Progenitor cell of endocrine pancreas (in vitro differentiated cells): ENCODE measurements at regions not wholly inside any gene's neighbourhood (a gene's known extent, or its start where the extent isn't known, plus 50 kb on each side); places are given as distances from the start of the nearest gene placed in this dataset.

Experiments
- DNase-seq: peaks from one replicate; pipeline ENCODE4 v3.0.0; 2021; ENCODE audit warnings: low spot score; ENCODE audit not compliant: unreplicated experiment
- H3K27ac Mint-ChIP-seq: 2 replicates; pipeline ENCODE4 v1.8.0; 2021; ENCODE audit warnings: mild to moderate bottlenecking, moderate library complexity, mixed read lengths
- H3K27me3 Mint-ChIP-seq: 2 replicates; pipeline ENCODE4 v1.8.0; 2021; ENCODE audit warnings: mixed read lengths
- H3K36me3 Mint-ChIP-seq: 2 replicates; pipeline ENCODE4 v1.8.0; 2022; ENCODE audit warnings: mixed read lengths; ENCODE audit not compliant: insufficient read depth
- H3K4me1 Mint-ChIP-seq: 2 replicates; pipeline ENCODE4 v1.8.0; 2021; ENCODE audit warnings: low read depth, mixed read lengths
- H3K4me3 Mint-ChIP-seq: 2 replicates; pipeline ENCODE4 v1.8.0; 2021; ENCODE audit warnings: low read depth, mild to moderate bottlenecking, moderate library complexity, mixed read lengths
- H3K9me3 Mint-ChIP-seq: 2 replicates; pipeline ENCODE4 v1.8.0; 2021; ENCODE audit warnings: low read depth, mixed read lengths
- CTCF ChIP-seq: fragments of 200-600 bp; sonication (generic); IDR thresholded peaks from one replicate; pipeline ENCODE4 v1.5.0; 2021; ENCODE audit warnings: antibody characterized with exemption, mild to moderate bottlenecking; ENCODE audit not compliant: unreplicated experiment

GRCh38 chr3:64806668-64807605, 119.1 kb upstream of the ADAMTS9 start:
- H3K4me1 Mint-ChIP-seq = peaks cover 24% of the 10 kb centered on the region
- no peak for TF ChIP-seq CTCF
- H3K9me3 Mint-ChIP-seq = no peaks in the 10 kb centered on the region
- no peak overlapping the region for H3K27ac Mint-ChIP-seq
- peaks cover 3% of the 10 kb centered on the region for H3K27me3 Mint-ChIP-seq
- H3K36me3 Mint-ChIP-seq = no peaks in the 10 kb centered on the region
- H3K4me3 Mint-ChIP-seq = no peak overlapping the region
- DNase-seq = no peak

GRCh38 chr3:64805978-64806377, 118.2 kb upstream of the ADAMTS9 start:
- Mint-ChIP-seq H3K4me1 (peaks cover 26% of the 10 kb centered on the region), H3K9me3 (no peaks in the 10 kb centered on the region)
- TF ChIP-seq CTCF = no peak

GRCh38 chr3:64805248-64805647, 117.4 kb upstream of the ADAMTS9 start:
- Mint-ChIP-seq H3K27me3 (peaks cover 3% of the 10 kb centered on the region), H3K27ac (no peak overlapping the region), H3K4me3 (no peak overlapping the region), H3K36me3 (no peaks in the 10 kb centered on the region), H3K4me1 (peaks cover 26% of the 10 kb centered on the region), H3K9me3 (no peaks in the 10 kb centered on the region)
- no peak for TF ChIP-seq CTCF
- no peak for DNase-seq

More at GRCh38 chr3:64805978-64806377, 118.2 kb upstream of the ADAMTS9 start:
- no peaks in the 10 kb centered on the region for H3K36me3 Mint-ChIP-seq
- no peak for DNase-seq
- H3K4me3 Mint-ChIP-seq = no peak overlapping the region
- H3K27ac Mint-ChIP-seq = no peak overlapping the region
- H3K27me3 Mint-ChIP-seq = peaks cover 3% of the 10 kb centered on the region

GRCh38 chr3:64803469-64803868, 115.7 kb upstream of the ADAMTS9 start:
- Mint-ChIP-seq H3K9me3 (no peaks in the 10 kb centered on the region), H3K27ac (no peak overlapping the region), H3K27me3 (peaks cover 3% of the 10 kb centered on the region), H3K36me3 (no peaks in the 10 kb centered on the region), H3K4me1 (peaks cover 33% of the 10 kb centered on the region), H3K4me3 (no peak overlapping the region)
- TF ChIP-seq CTCF = no peak
- DNase-seq = no peak

- no peak for DNase-seq
- TF ChIP-seq CTCF = no peak
- Mint-ChIP-seq H3K9me3 (no peaks in the 10 kb centered on the region), H3K4me3 (no peak overlapping the region), H3K36me3 (no peaks in the 10 kb centered on the region), H3K27ac (no peak overlapping the region), H3K27me3 (peaks cover 3% of the 10 kb centered on the region), H3K4me1 (peaks cover 33% of the 10 kb centered on the region)
Measured at GRCh38 chr3:64802460-64802859, 114.7 kb upstream of the ADAMTS9 start.
